ENCODE measurements at regions not wholly inside any gene's neighbourhood (a gene's known extent, or its start where the extent isn't known, plus 50 kb on each side); places are given as distances from the start of the nearest gene placed in this dataset.

DNA sequence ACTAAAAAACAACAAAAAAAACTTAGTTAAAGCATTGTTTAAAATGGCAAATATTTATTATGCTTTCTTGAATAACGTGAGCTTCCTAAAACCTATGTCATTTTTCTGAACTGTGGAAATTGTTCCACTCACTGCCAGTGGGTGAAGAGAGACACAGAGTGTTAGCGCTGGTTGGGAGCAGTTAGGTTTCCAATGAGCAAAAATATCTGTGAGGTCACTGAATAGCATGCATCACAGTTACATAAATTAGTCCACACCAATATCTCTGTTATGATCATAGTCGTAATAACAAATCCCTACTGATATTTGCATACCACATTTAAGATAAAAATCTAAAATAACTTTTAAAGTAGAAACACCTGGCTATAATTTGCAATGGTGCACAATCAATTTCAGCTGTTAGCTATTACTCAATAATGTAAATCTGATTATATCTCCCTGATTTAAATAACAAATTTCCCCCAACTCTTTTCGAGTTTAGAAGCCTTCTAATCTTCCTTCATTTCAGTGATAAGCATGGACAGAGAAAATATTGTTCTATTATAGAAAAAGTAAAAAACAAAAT lies 1094.0 kb upstream of the KLHL29 start:
- DNase-seq, result no peak

DNA sequence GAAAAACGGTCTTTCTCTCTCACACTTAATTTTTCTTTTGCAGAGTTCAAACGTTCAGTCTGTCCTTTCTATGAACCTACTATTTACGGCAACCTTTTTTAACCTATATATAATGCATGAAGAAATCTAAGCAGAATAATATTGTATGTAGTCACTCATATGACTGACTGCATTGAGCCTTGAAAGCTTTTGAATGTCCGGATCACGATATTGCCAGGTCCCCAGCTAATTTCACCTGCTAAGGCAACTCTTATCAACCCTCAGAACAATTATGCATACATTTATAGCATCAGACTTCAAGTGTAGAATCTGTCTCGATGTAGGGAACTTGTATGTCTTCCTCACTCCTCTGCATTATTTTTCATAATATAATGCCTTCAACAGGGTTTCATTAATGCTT lies 1083.8 kb upstream of the KLHL29 start:
- DNase-seq, result no peak

DNA sequence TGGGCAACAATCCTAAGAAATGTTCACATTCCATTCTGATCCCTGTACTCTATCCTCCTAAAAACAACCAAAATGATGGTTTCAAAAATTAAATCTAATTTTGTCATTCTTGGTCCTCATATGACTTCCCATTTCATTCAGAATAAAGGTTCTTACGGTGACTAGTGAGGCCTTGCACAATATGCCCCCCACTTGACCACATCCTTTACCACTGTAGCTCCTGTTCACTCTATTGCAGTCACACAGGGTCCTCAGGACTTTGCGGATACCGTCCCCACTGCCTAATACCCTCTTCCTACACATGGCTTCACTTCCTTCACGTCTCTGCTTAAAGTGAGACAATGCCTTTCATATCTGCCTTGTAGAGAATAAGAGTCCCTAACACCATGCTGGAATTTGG lies 1058.7 kb upstream of the KLHL29 start:
- DNase-seq, result no peak

DNA sequence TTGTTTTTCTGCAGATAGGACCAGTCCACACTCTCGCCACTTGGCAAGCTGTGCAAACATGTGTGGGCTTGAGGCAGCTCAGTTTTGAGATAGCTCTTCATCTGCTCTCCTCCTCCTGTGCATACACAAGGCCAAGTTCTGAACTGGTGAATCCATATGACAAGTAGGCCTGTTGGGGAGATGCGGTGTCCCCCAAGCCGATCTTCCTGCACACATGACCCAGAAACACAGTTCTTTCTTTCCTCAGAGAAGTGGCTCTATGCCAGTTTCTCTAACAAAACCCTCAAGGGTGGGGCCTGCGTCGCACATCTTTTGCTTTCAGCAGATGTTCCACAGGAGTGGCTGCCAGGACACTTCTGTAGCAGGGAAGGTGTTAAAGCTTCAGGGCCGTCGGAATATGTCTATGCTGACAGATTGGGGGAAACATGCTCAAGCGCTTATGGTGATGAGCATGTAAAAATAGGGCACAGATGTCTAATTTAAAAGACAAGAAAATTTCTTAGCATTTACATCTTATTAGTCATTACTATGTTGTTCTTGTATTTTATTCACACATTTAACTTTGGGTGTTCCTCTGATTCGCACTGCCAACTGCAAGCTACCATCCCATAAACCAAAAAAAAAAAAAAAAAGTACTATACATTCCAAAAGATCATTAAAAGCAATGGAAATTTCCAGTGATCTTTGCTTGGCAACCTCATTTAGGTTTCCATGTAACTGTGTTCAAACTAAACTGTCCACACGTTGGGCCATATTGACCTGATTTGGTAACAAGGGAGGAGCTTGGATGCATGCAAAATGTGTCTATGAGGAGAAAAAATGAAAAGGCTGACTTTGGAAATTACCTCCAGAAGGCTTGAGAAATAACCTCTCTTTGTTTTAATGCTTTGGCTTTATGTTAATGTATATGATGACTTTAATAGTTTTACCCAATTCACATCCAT lies 1055.5 kb upstream of the KLHL29 start:
- peak; percentile 80 for DNase-seq

DNA sequence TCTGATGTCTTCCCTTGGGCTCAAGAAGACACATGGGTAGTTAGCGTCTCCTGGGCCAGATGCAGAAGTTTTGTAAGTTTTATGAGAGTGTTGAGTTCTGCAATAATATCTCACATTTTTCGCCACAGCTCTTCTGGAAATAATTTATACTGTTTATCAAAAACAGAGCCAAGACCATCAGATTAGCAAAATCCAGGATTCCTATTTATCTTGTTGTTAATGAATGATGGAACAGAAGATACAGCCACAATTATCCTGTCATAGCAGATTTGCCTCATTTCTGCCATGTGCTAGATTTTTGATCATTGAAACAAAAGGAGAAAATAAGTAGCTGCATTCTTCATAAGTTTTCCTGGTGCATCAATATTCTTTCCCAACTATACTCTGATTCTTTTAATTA lies 1048.6 kb upstream of the KLHL29 start:
- DNase-seq, result no peak

DNA sequence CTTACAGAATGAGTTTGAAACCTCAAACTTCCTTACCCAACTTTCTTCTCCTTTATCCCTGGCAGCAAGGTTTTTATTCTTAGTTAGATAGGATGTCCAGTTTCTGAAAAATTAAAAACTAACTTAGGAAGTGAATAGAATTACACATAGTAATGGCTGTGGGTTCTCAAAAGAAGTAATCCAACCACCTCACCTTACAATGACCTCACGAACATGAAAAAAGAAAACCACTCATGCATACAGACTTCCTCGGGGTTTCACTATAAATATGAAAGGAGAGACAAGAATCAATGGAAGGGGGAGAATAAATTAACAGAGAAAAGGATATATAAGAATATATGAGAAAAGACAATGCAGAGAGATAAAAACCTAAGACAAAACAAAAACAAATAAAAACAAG lies 1044.3 kb upstream of the KLHL29 start:
- no peak for DNase-seq

DNA sequence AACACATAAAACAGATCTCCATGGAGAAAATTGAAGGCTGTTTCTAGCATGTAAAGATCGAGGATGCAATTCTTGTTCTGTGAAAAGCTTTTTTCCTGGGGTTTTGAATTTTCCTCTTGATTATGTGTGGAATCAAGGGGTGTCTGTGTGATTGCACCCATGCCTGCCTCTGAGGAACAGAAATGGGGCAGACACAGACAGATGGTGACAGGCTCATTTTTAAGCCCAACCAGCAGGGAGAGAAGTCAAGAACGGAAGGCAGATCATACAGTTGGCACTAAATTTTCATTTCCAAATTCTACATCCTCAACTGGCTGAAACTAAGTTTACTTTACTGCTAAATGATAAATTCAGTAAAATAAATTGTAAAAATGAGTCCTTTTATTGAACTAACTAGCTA lies 1037.7 kb upstream of the KLHL29 start:
- DNase-seq, result no peak

DNA sequence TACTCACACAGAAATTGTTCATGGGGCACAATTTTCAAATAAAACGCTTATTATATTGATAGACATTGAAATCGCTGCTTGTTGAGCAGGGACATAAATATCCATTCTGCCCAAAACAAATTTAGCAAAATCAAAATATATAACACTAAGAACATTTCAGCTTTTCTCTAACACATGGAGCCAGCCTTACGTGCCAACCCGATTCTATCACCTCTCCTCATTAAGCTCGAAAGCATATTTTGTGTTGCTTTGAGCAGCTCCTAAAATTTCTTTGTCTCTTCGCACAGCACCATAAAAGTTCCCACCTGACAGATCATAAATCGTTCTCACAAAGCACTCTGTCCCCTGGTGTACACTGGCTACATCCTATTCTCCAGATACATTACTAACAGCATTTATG lies 1034.4 kb upstream of the KLHL29 start:
- no peak for DNase-seq

DNA sequence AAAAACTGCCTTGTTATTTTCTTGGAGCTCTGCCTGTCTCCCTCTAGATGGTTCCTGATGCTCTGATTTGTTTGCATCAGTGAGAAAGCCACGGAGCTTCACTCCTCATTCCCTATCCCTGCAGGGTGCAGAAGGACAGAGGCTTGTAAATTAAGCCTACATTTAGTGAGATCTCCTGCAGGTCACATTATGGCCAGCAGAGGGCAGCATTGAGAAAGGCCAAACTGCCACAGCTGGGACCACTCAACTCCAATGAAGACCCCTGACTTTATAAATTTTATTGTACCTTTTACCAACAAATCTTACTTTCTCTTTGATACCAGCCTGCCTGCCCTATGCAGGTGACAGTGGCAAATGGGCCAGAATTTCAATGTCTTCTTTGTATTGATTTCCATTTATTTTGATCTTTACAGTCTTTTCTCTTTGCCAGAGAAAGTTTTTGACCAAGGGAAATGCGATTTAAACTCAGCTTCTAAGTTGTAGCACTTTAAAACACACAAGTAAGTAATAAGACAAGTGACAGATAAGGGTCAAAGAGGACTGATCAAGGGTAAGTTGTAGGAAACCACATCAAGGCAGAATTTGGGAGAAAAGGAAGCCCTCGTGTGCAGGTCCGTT lies 1029.1 kb upstream of the KLHL29 start:
- peak; percentile 49 for DNase-seq

DNA sequence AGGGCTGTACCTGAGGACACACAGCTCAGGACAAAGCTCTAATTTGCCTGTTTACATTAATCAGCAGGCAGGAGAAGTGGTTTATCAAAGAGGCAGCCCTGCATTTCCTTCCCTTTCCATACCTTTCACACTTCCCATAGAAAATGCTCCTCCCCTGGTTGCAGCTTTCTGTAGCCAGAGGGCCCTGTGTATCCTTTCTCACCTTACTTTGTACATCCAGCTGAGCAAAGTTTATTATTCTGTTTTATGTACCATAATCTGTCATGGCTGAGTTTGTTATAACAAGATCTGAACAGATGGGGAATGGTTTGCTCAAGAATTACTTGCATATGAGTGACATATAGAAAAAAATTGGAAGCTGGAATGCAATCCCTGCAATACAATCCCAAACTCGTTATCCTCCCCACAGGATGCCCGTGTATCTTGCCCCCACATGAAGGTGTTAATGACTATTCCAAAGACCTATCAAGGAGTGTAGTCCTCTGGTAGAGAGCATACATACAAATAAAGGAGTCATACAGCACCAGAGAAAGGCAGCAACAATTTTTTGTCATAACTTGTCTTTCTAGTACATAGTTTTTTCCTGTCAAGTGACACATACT lies 1025.8 kb upstream of the KLHL29 start:
- DNase-seq, result no peak

DNA sequence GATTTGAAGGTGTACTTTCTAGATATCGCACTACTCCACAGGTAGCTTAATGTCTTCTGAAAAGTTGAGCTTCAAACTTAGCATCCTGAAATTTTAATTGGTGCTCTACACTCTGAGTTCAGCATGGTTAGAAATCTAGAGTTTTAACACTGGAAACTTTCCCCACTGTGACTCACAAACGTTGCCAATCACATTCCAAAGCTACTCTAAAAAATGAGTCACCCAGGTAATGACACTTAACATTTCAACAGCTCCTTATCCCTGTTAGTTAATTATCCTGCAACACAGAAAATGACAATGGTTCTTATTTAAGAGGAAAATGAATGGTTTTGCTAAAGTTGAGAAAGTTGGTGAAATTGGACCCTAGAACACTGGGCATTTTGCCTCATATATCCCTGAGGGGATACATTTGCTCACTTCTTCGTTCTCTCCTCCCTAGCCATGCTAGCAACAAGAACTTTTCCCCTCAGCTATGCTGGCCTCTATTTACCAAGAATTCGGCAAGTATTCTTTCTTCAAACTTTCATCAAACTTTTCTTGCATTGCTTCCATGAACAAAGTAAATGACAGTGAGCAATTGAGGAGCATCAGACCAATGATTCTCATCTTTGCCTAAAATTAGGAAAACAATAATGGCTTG lies 1024.1 kb upstream of the KLHL29 start:
- peak; percentile 48 for DNase-seq

DNA sequence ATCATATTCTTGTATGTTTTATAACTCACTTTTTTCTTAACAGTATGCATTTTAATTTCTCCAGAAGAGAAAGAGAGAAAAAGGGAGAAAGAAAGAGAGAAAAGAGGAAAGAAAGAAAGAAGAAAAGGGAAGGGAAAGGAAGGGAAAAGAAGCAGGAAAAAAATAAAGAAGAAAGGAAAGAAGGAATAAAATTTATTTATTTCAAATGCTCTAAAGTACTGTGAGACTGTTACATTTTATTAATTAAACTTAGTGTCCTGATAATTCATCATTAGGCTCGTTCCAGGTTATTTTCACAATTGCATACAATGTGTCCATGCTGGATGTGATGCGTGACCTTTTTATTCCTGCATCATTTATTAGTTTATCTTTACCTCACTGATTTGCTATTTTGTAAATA lies 1023.4 kb upstream of the KLHL29 start:
- no peak for DNase-seq

DNA sequence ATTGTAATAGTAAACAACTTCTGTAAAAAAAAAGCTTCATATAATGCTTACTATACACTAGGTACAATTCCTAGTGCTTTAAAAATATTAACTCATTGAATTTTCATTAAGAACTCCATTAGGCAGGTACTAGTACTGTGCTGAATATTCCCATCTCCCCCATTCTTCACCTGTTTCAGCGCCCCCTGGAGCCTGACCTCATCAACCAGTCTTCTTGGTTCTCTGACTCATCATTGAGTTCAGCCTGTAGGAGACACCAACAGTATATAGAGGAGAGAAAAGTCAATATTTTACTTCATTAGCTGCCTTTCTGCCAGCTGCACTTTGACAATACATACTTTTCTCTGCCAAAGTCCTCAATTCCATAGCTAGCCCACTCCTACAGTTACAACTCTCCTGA lies 1009.9 kb upstream of the KLHL29 start:
- DNase-seq, result peak; percentile 76

DNA sequence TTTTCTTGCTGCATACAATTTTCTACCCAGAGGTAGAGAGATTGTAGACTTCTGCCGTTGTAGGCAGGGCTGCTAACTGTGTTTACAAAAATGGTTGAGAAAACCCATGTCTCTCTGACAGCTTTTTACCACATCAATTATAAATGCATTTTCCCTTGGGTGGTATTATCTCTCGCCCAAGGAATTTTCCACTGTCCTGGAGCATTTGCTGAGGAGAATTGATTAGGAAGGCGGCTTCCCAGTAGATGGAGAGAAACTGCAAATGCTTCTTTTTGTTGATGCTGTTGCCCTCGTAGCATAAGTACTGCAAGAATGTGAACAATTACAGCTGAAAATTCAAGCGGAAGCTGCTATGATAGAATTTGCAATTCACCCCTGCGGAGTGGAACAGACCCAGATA lies 1007.7 kb upstream of the KLHL29 start:
- DNase-seq, result no peak

DNA sequence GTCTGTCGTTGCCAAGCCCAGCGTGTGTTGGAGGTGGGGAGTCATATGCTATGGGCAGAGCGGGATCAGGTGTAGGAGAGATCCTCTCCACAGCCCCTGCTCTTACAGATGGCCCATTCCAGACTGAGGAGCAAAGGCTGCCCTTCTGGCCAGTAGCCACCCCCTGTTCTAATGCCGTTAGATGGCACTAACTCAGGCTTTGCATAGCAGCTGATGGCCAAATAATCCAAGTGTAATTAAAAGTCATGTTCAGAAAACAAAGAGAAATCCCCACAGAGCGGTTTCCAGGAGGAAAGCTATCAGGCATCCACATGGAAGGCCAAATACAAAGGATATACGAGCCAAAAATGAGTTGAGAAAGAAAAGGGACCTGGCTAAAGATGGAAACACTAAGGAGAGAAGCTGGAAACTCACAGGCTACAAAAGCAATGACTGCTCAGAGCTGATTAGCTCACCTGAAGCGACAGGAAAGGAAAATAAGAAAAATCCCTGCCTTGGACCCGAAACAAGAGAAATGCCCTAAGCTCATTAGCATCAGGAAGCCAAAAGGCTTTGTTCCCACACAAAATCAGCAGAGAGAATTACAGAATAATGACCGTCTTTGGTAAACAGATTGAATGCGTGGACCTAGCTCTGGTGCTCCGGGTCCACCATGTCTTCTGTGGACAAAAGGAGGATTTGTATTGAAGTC lies 1002.4 kb upstream of the KLHL29 start:
- DNase-seq, result no peak

DNA sequence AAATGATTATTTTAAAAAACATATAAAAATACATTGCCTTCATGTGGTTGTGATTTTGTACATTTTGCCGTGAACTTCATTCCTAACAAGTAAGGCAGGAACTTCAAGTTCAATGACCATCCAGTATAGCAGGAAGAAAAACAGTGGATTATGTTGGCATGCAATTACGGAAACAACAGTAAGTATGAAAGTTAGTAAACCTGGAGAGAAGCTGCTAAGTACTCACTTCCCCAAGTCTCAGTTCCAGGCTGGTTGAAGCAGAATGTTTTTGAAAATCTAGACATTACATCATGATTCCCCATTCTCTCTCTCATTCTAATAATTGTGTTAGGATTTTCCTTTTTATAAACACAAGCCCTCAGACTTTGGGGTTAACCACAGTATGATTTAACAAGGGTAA lies 987.1 kb upstream of the KLHL29 start:
- DNase-seq, result no peak

DNA sequence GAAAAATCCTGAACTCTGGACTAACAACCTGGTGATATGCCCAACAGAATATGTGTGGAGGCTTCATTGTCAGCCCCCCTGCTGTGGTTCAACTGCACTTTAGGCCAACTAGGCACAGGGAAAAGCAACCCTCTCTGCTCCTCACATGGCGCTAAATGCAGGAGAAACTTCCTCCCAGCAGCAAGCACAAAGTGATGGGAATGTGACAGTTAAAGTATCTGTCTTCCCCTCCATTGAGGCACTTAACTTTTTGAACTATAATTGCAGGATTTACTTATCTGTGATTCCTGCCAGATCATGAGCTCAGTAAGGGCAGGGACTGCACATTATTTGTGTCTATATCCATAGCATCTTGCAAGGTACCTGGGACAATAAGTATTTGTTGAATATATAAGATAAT lies 981.2 kb upstream of the KLHL29 start:
- DNase-seq, result no peak

DNA sequence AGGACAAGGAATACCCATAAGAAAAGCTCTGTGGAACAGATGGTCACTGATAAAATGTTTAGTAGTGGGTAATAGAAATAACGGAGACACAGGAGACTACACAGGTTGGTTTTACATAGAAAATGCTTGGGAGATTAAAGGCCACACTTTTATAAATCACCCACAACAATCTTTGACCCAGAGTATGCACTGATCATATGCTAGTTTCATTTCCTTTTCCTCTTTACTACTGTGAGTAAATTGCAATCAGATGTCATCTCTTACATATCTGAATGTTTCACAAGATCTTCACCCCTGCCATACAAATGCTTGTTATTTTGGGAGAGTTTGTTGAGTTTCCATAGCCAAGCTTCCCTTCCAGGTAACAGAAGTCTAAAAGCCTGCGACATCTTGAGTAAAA lies 978.4 kb upstream of the KLHL29 start:
- DNase-seq, result no peak

DNA sequence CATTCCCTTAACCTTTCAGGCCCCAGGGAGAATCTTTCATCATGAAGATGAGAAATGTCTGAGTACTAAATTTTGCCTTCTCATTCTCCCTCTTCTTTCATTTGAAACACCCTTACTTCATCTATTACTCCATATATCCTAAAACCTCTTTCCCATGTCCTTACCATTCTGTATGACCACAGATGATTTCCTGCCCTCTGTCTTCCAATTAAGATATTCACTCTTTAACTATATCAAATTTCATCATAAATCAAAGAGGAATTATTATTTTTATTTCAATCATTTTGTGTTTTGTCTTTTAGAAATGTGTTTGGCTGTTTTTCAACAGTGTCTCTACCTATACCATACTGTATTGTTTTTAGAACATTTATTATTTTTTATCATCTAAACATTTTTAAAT lies 964.9 kb upstream of the KLHL29 start:
- no peak for DNase-seq

DNA sequence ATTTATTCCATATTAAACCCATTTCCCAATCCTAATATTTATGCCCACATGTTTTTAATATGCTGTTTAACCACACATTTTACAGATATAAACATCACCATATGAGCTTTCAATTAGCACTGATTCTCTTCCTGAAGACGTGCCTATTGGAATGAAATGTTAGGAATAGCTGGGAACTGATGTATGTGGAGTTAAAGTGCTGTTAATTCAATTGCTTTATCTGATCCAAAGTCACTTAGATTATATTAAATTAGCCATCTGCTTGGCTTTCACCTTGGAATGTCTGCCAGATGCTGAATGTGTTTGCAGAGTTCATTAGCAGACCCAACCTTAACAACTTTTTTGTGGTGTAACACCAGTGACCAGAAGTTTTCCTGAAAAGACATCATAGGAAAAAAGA lies 942.9 kb upstream of the KLHL29 start:
- no peak for DNase-seq

DNA sequence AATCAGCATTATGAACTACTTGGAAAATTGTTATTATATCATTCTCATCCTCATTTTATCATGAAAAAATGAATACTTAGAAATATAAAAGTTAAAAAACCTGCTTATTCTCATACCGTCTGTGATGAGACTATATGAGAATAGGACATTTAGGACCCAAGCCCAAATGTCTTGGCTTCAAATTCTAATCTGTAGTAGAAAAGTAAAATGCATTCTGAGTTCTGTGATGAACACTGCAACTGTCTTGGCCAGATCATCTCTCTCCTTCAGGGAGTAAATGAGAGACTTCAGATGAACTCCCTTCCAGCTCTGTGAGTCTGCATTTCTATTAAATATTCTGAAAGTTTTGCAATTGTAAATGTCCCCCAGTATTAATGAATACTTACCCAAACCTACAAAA lies 940.7 kb upstream of the KLHL29 start:
- DNase-seq, result no peak

DNA sequence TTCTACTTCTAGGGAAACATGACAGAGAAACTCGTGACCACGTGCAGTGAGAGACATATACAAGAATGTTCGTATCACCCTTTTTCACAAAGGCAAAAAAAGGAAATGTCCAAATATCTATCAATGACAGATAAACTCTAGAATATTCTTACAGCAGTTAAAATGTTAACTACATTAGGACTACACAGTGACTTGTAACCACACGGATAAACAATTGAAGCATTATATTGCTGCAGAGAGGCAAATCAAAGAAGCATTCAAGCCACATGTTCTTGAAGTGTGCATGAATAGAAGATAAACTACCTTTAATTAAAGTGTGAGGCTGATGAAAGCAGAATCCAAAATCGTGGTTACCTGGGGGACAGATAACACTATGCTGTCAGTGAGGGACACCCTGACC lies 935.3 kb upstream of the KLHL29 start:
- no peak for DNase-seq

DNA sequence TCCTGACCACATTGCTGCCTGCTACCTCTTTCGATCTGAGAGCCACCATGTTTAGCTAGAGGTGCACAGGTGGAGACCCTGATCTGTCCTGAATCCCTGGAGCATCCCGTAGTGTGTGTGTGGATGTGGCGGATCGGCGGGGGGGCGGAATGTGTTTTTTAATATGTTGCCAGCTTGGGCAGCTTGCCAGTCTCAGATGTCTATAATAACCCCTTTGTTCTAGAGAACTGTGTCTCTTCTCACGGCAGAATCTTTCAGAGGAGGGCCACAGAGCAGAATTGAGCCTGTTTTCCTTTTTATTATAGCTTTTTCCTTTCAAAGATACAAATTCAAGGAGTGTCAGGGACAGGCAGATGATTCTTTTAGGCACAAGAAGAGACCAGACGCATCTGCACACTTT lies 934.1 kb upstream of the KLHL29 start:
- no peak for DNase-seq

Data from DMS53 (cell line).